Type B pancreatic cell (in vitro differentiated cells): ENCODE measurements at regions not wholly inside any gene's neighbourhood (a gene's known extent, or its start where the extent isn't known, plus 50 kb on each side); places are given as distances from the start of the nearest gene placed in this dataset.
A peak's percentile ranks its signal among the peaks of the same experiment; 100 is the strongest.

Experiments
- DNase-seq: peaks from one replicate; pipeline ENCODE4 v3.0.0; 2021; ENCODE audit warnings: mixed read lengths; ENCODE audit not compliant: unreplicated experiment; ENCODE audit errors: extremely low spot score
- H3K27ac Mint-ChIP-seq: 2 replicates; pipeline ENCODE4 v1.8.0; 2021; ENCODE audit warnings: mild to moderate bottlenecking, mixed read lengths
- H3K27me3 Mint-ChIP-seq: 2 replicates; pipeline ENCODE4 v1.8.0; 2021; ENCODE audit warnings: mixed read lengths
- H3K36me3 Mint-ChIP-seq: 2 replicates; pipeline ENCODE4 v1.8.0; 2021; ENCODE audit warnings: mixed read lengths
- H3K4me1 Mint-ChIP-seq: one replicate; pipeline ENCODE4 v1.8.0; 2021; ENCODE audit warnings: mixed read lengths; ENCODE audit not compliant: unreplicated experiment
- H3K4me3 Mint-ChIP-seq: 2 replicates; pipeline ENCODE4 v1.8.0; 2021; ENCODE audit warnings: mild to moderate bottlenecking, mixed read lengths
- H3K9me3 Mint-ChIP-seq: 2 replicates; pipeline ENCODE4 v1.8.0; 2021; ENCODE audit warnings: mixed read lengths
- TF ChIP-seq, protein P1 (sequence below): fragments of 200-600 bp; sonication (generic); conservative IDR thresholded peaks from 2 replicates; pipeline ENCODE4 v1.5.0; 2021; ENCODE audit warnings: antibody characterized with exemption, mild to moderate bottlenecking

DNA sequence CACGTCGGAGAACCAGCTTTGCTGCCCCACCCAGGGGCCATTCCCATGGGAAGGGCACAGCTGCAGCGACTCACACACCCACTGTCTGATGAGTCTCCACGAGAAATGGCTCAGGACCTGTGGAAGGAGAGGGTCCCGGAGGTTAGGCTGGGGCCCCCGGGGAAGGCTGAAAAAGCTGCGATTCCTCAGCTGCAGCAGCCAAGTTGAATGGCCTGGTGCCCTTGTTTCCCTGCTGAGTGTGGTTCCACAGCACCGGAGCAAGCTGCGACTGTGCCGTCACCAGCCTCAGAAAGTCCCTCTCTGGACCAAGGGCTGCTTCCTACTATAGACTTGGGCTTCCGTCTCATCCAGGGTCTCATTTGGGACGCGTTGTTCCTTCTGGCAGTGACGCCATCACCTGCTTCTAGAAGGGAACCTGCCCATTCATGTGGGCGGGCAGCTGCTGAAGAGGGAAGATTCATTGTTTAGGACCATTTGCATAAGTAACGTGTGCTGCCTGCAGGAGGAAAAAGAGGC, 180.2 kb downstream of the INHBB start:
- peaks cover 28% of the 10 kb centered on the region for H3K27me3 Mint-ChIP-seq

DNA sequence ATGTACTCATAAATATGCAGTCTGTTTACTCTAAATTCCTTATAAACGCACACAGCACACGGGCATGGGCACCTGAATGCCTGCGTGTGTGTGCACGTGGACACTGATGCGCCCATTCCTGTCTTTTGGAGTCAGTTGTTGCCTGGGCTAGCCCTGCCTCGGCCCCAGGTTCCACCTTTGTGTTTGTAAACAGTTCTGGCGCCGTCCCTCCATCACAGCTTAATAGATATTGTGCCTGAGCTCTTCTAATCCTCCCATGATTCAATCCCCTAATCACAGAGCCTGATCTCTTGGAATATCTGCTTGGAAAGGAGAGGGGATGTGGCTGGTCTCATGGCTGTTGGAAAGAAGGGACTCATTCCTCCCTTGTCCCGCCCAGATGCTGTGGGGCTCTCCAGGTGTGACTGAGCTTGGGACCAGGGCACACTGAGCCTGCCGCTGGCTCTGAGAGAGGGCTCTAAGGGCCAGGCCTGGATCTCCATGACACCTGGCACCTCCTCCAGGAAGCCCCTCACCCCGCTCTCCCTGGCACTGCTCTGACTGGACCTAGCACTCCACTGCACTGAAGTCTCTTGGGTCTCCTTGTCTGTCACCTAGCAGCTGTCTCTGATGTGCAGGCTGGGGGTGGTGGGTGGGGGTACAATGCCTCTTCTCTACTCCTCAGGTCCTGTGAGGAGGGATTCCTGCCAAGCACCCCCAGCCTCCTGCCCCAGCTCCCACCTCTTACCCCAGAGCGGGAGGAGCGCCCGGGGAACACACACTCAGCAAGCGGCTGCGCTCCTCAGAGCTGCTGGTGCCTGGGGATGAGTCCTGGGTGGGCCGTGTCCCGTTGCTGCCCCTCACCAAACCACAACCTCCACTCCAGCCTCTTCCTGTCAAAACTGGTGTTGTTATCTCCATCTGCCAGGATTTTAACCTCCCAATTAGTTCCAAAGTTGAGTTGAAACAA, 181.3 kb downstream of the INHBB start:
- TF ChIP-seq, protein P1, sequence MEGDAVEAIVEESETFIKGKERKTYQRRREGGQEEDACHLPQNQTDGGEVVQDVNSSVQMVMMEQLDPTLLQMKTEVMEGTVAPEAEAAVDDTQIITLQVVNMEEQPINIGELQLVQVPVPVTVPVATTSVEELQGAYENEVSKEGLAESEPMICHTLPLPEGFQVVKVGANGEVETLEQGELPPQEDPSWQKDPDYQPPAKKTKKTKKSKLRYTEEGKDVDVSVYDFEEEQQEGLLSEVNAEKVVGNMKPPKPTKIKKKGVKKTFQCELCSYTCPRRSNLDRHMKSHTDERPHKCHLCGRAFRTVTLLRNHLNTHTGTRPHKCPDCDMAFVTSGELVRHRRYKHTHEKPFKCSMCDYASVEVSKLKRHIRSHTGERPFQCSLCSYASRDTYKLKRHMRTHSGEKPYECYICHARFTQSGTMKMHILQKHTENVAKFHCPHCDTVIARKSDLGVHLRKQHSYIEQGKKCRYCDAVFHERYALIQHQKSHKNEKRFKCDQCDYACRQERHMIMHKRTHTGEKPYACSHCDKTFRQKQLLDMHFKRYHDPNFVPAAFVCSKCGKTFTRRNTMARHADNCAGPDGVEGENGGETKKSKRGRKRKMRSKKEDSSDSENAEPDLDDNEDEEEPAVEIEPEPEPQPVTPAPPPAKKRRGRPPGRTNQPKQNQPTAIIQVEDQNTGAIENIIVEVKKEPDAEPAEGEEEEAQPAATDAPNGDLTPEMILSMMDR, result no peak
- no peak overlapping the region for H3K4me3 Mint-ChIP-seq
- H3K36me3 Mint-ChIP-seq, result no peaks in the 10 kb centered on the region
- peaks cover 29% of the 10 kb centered on the region for H3K4me1 Mint-ChIP-seq
- peaks cover 22% of the 10 kb centered on the region for H3K27me3 Mint-ChIP-seq
- H3K27ac Mint-ChIP-seq, result peak overlapping the region; percentile 29
- DNase-seq, result no peak
- no peaks in the 10 kb centered on the region for H3K9me3 Mint-ChIP-seq

More for the DNA sequence above, 180.2 kb downstream of the INHBB start:
- H3K27ac Mint-ChIP-seq, result no peak overlapping the region
- no peaks in the 10 kb centered on the region for H3K9me3 Mint-ChIP-seq
- DNase-seq, result no peak
- no peaks in the 10 kb centered on the region for H3K36me3 Mint-ChIP-seq
- peaks cover 35% of the 10 kb centered on the region for H3K4me1 Mint-ChIP-seq
- TF ChIP-seq, protein P1, result no peak
- no peak overlapping the region for H3K4me3 Mint-ChIP-seq

DNA sequence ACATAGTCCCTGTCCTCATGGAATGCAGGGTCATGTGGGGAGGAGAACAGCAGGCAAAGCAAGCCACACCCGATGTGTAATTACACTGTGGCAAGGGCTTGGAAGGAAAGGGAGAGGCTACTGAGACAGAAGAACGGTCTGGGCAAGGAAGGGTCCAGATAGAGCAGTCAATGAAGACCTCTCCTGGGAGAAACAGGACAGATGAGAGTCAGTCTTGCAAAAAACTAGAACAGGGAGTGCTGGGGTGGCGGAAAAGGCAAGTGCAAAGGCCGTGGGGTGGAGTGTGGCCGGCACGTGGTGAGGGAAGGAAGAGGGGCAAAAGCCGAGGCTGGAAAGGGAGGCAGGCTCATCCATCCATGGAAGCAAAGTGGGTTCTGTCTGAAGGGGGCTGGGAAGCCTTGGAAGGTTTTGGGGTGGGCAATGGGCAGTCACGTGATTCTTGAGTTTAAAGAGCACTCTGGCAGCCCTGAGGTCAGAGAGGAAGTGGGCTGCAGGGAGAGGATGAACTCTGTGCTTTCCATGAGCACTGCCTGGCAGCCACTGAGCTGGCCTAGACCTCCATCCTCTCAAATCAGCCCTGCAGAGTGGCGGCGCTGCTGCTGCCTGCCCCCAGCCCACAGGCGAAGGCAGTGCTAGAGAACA, 182.2 kb downstream of the INHBB start:
- Mint-ChIP-seq H3K36me3 (no peaks in the 10 kb centered on the region), H3K4me3 (no peak overlapping the region), H3K27me3 (peaks cover 19% of the 10 kb centered on the region), H3K4me1 (peaks cover 29% of the 10 kb centered on the region), H3K27ac (peak overlapping the region; percentile 29), H3K9me3 (no peaks in the 10 kb centered on the region)
- TF ChIP-seq, protein P1, result no peak
- DNase-seq, result no peak

DNA sequence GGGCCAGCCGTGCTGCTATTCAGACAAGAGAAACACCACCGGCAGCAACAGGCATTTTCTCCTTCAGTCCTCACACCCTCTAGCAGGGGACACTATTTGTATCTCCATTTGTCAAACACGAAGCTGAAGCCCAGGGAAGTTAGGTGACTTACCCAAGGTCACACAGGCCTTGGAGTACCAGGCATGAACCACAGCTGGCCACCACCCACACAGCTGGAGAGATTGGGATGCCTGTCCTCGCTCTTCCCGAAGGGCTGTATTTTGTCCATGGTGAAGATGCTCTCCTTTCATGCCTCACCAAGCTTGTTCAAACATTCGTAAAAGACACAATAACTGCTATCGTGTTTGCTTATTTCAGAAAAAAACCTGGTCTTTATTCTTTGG, 182.7 kb downstream of the INHBB start:
- DNase-seq, result no peak
- Mint-ChIP-seq H3K36me3 (no peaks in the 10 kb centered on the region), H3K27me3 (peaks cover 17% of the 10 kb centered on the region), H3K27ac (no peak overlapping the region), H3K4me1 (peaks cover 27% of the 10 kb centered on the region), H3K9me3 (no peaks in the 10 kb centered on the region), H3K4me3 (no peak overlapping the region)
- TF ChIP-seq, protein P1, result no peak

DNA sequence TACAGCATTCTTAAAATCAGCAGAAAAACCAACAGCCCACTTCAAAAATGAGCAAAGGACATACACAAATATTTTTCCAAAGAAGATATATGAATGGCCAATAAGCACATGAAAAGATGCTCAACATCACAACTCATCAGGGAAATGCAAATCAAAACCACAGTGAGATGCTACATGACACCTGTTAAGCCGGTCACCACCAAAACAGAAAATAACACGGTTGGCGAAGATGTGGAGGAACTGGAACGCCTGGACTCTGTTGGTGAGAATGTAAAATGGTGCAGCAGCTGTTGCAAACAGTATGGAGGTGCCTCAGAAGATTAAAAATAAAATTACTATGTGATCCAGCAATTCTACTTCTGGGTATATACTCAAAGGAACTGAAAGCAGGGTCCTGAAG, 184.8 kb downstream of the INHBB start:
- Mint-ChIP-seq H3K4me1 (peaks cover 12% of the 10 kb centered on the region), H3K36me3 (no peaks in the 10 kb centered on the region), H3K27ac (no peak overlapping the region), H3K27me3 (peaks cover 15% of the 10 kb centered on the region), H3K4me3 (no peak overlapping the region), H3K9me3 (no peaks in the 10 kb centered on the region)
- TF ChIP-seq, protein P1, result no peak
- DNase-seq, result no peak
